A549 (cell line): ENCODE measurements at regions not wholly inside any gene's neighbourhood (a gene's known extent, or its start where the extent isn't known, plus 50 kb on each side); places are given as distances from the start of the nearest gene placed in this dataset.

Experiments
- ATAC-seq, 2 experiments: fragments of 200-7000 bp in 1 of 2; fragments of >200 bp in 1 of 2; cut with Nextera tagmentation in 1 of 2; cut with Tn5 transposase in 1 of 2; 3 replicates each; pipeline versions ENCODE4 v1.8.0 to v1.9.1; 2018 to 2020; ENCODE audit warnings: mild to moderate bottlenecking in 1 of 2, moderate library complexity in 1 of 2
- CTCF ChIA-PET: fragments of 300-600 bp; sonication (Branson Sonifier 250); formaldehyde crosslinking; extraction: SDS; loops from one replicate; lab custom pipeline; 2021; ENCODE audit warnings: antibody characterized with exemption, inconsistent platforms; lab: Yijun Ruan, JAX
- POLR2A ChIA-PET: fragments of 350-600 bp; formaldehyde crosslinking; extraction: SDS; loops from one replicate; lab custom pipeline; 2021; ENCODE audit warnings: antibody characterized with exemption, inconsistent platforms; lab: Yijun Ruan, JAX
- DNase-seq, 2 experiments: peaks; one replicate each; pipeline versions ENCODE4 v3.0.0 to v3.0.0-alpha.2; 2011 to 2016; ENCODE audit warnings: low read depth in 1 of 2, low spot score in 1 of 2
- FAIRE-seq: peaks from 2 replicates; lab custom pipeline; 2011; peaks lifted over from hg19 to GRCh38; lab: Jason Lieb, UNC
- H3K27ac ChIP-seq, 2 experiments: fragments of >200 bp; sonication (Bioruptor Twin); formaldehyde crosslinking; 3 replicates each; pipeline ENCODE4 v1.5.1; 2016 to 2017
- H3K4me1 ChIP-seq: fragments of >200 bp; sonication (Bioruptor Twin); formaldehyde crosslinking; 3 replicates; pipeline ENCODE4 v1.6.1; 2016
- H3K4me2 ChIP-seq: fragments of >200 bp; sonication (Bioruptor Twin); formaldehyde crosslinking; 3 replicates; pipeline ENCODE4 v1.6.1; 2016
- H3K4me3 ChIP-seq: fragments of >200 bp; sonication (Bioruptor Twin); formaldehyde crosslinking; 3 replicates; pipeline ENCODE4 v1.5.1; 2016
- H3K9me3 ChIP-seq: fragments of >200 bp; sonication (Bioruptor Twin); formaldehyde crosslinking; 3 replicates; pipeline ENCODE4 v1.6.1; 2016
- CBX8 ChIP-seq: fragments of 200-600 bp; sonication (generic); IDR thresholded peaks from 2 replicates; pipeline ENCODE4 v1.6.1; 2016
- CTCF ChIP-seq: fragments of >200 bp; sonication (Bioruptor Twin); formaldehyde crosslinking; IDR thresholded peaks from 3 replicates; pipeline ENCODE4 v1.5.1; 2016
- E2F6 ChIP-seq: IDR thresholded peaks from 2 replicates; pipeline ENCODE4 v1.6.1; 2012; ENCODE audit warnings: low read depth, borderline replicate concordance
- ELK1 ChIP-seq: fragments of 150-350 bp; IDR thresholded peaks from 2 replicates; pipeline ENCODE4 v1.6.1; 2014; ENCODE audit warnings: low read depth, mild to moderate bottlenecking, low read length
- EP300 ChIP-seq, 2 experiments: fragments of >200 bp; sonication (Bioruptor Twin); formaldehyde crosslinking; IDR thresholded peaks; 2 replicates in 1 of 2; 3 replicates in 1 of 2; pipeline ENCODE4 v1.6.1; 2016 to 2017
- FOXS1 ChIP-seq: fragments of 250-450 bp; sonication (Bioruptor Pico); IDR thresholded peaks from 2 replicates; pipeline ENCODE4 v1.5.0; 2020; ENCODE audit warnings: mild to moderate bottlenecking, moderate library complexity
- HDAC2 ChIP-seq: fragments of 200-600 bp; sonication (generic); IDR thresholded peaks from 2 replicates; pipeline ENCODE4 v1.6.1; 2016
- HES2 ChIP-seq: fragments of >200 bp; sonication (Bioruptor Twin); formaldehyde crosslinking; IDR thresholded peaks from 2 replicates; pipeline ENCODE4 v1.6.1; 2016
- HOXA7 ChIP-seq: fragments of 250-450 bp; sonication (Bioruptor Pico); IDR thresholded peaks from 2 replicates; pipeline ENCODE4 v1.5.0; 2020; ENCODE audit warnings: mild to moderate bottlenecking, moderate library complexity
- HOXB13 ChIP-seq: fragments of 250-450 bp; sonication (Bioruptor Pico); IDR thresholded peaks from 2 replicates; pipeline ENCODE4 v1.5.0; 2020; ENCODE audit warnings: low read depth, mild to moderate bottlenecking, moderate library complexity
- JUNB ChIP-seq: fragments of >200 bp; sonication (Bioruptor Twin); formaldehyde crosslinking; IDR thresholded peaks from 2 replicates; pipeline ENCODE4 v1.6.1; 2016
- MAFK ChIP-seq: fragments of 450-650 bp; IDR thresholded peaks from 2 replicates; pipeline ENCODE4 v1.6.1; 2014; ENCODE audit not compliant: partially characterized antibody
- MAX ChIP-seq: IDR thresholded peaks from 2 replicates; pipeline ENCODE4 v1.6.1; 2012
- NPAS2 ChIP-seq: fragments of 250-450 bp; sonication (Bioruptor Pico); IDR thresholded peaks from 2 replicates; pipeline ENCODE4 v1.8.0; 2022; ENCODE audit warnings: mild to moderate bottlenecking, moderate library complexity, borderline replicate concordance
- PHF8 ChIP-seq: fragments of 200-600 bp; sonication (generic); IDR thresholded peaks from 2 replicates; pipeline ENCODE4 v1.6.1; 2016; ENCODE audit warnings: low read depth, mild to moderate bottlenecking, antibody characterized with exemption, moderate library complexity, borderline replicate concordance
- POLR2A ChIP-seq: IDR thresholded peaks from 2 replicates; pipeline ENCODE4 v1.6.1; 2012; ENCODE audit warnings: mild to moderate bottlenecking, low read length
- RAD21 ChIP-seq, 2 experiments: fragments of >200 bp in 1 of 2; sonication (Bioruptor Twin) in 1 of 2; formaldehyde crosslinking in 1 of 2; IDR thresholded peaks in 1 of 2; conservative IDR thresholded peaks in 1 of 2; 2 replicates in 1 of 2; 3 replicates in 1 of 2; pipeline ENCODE4 v1.6.1; 2012 to 2018; ENCODE audit warnings: inconsistent platforms in 1 of 2
- TFCP2L1 ChIP-seq: fragments of 250-450 bp; sonication (Bioruptor Pico); IDR thresholded peaks from 2 replicates; pipeline ENCODE4 v1.5.0; 2021; ENCODE audit warnings: mild to moderate bottlenecking
- ZFP36 ChIP-seq: fragments of 450-650 bp; IDR thresholded peaks from 2 replicates; pipeline ENCODE4 v1.6.1; 2014; ENCODE audit warnings: borderline replicate concordance; ENCODE audit not compliant: partially characterized antibody
- ZNF302 ChIP-seq: fragments of 250-450 bp; sonication (Bioruptor Pico); IDR thresholded peaks from 2 replicates; pipeline ENCODE4 v1.9.0; 2021; ENCODE audit warnings: inconsistent platforms, mild to moderate bottlenecking, moderate library complexity
- WGBS: methylation state at CpG from one replicate; pipeline ENCODE4 v1.1.6; 2017; ENCODE audit errors: missing lambda C conversion rate; 5-methylcytosine and 5-hydroxymethylcytosine counted together

- WGBS = 25% methylated on average over 10 of the region's 12 CpGs
- H3K27ac ChIP-seq = no peak overlapping the region
- DNase-seq = no peak
- no peak for FAIRE-seq
- POLR2A ChIA-PET = no interaction called here
- no peak overlapping the region for H3K4me2 ChIP-seq
- H3K4me1 ChIP-seq = no peaks in the 10 kb centered on the region
- CTCF ChIA-PET = no interaction called here
- no peak for TF ChIP-seq MAX
- TF ChIP-seq MAFK = no peak
- TF ChIP-seq NPAS2 (CRISPR knock-in tag) = no peak
- no peak for TF ChIP-seq FOXS1
- no peak for TF ChIP-seq JUNB
- no peak for TF ChIP-seq TFCP2L1 (CRISPR knock-in tag)
- TF ChIP-seq ZNF302 = no peak
- TF ChIP-seq HES2 = no peak
- TF ChIP-seq HDAC2 = no peak
- no peak overlapping the region for H3K4me3 ChIP-seq
- no peaks in the 10 kb centered on the region for H3K9me3 ChIP-seq
- ATAC-seq = no peak
Observed at GRCh38 chr1:208496467-208497371, 252.5 kb upstream of the PLXNA2 start.

- no peak overlapping the region for H3K4me3 ChIP-seq
- DNase-seq (no peak), FAIRE-seq (no peak), ATAC-seq (no peak)
- 21% methylated on average over 4 of the region's 4 CpGs for WGBS
- ChIA-PET CTCF (no interaction called here), POLR2A (no interaction called here)
- TF ChIP-seq RAD21 (conservative IDR thresholded peaks at IDR 0.05 in 1 of 2, IDR thresholded peaks at IDR 0.05 in 1 of 2) (no peak), HDAC2 (no peak), ZFP36 (no peak), HOXB13 (no peak), MAFK (no peak), CTCF (no peak)
- no peaks in the 10 kb centered on the region for H3K9me3 ChIP-seq
- no peak overlapping the region for H3K27ac ChIP-seq
- H3K4me2 ChIP-seq = no peak overlapping the region
- H3K4me1 ChIP-seq = no peaks in the 10 kb centered on the region
Observed at GRCh38 chr1:208497866-208498541, 253.8 kb upstream of the PLXNA2 start.

GRCh38 chr1:208499026-208499425 is 254.8 kb upstream of the PLXNA2 start:
- Histone ChIP-seq H3K9me3 (no peaks in the 10 kb centered on the region), H3K4me2 (no peak overlapping the region), H3K4me3 (no peak overlapping the region), H3K27ac (no peak overlapping the region), H3K4me1 (no peaks in the 10 kb centered on the region)
- no peak for DNase-seq
- POLR2A ChIA-PET = no interaction called here
- no peak for ATAC-seq
- TF ChIP-seq ELK1 (no peak), HOXA7 (CRISPR knock-in tag) (no peak), E2F6 (no peak), PHF8 (no peak), POLR2A (no peak), ZNF302 (no peak), EP300 (IDR thresholded peaks at IDR 0.05) (no peak), CBX8 (no peak)
- 12% methylated on average over 3 of the region's 3 CpGs for WGBS
- FAIRE-seq = no peak
- CTCF ChIA-PET = no interaction called here
